Astrocyte (in vitro differentiated cells and primary cell): ENCODE measurements at regions not wholly inside any gene's neighbourhood (a gene's known extent, or its start where the extent isn't known, plus 50 kb on each side); places are given as distances from the start of the nearest gene placed in this dataset.

ENCODE experiments used
- DNase-seq: peaks from one replicate; pipeline ENCODE4 v3.0.0-alpha.2; 2010; ENCODE audit warnings: low read depth
- FAIRE-seq: peaks from 2 replicates; lab custom pipeline; 2011; peaks lifted over from hg19 to GRCh38; lab: Jason Lieb, UNC
- H2AFZ ChIP-seq: 2 replicates; pipeline ENCODE4 v1.6.0; 2012; ENCODE audit warnings: low read depth, low read length, inconsistent platforms
- H3K27ac ChIP-seq: 2 replicates; pipeline ENCODE4 v1.5.1; 2011; ENCODE audit warnings: low read depth, low read length, inconsistent platforms
- H3K27me3 ChIP-seq: 2 replicates; pipeline ENCODE4 v1.6.0; 2011; ENCODE audit warnings: low read length, inconsistent platforms; ENCODE audit not compliant: insufficient read depth
- H3K36me3 ChIP-seq: 2 replicates; pipeline ENCODE4 v1.5.1; 2011; ENCODE audit warnings: low read length, inconsistent platforms; ENCODE audit not compliant: insufficient read depth
- H3K4me1 ChIP-seq: 2 replicates; pipeline ENCODE4 v1.5.1; 2011; ENCODE audit warnings: low read length, inconsistent platforms; ENCODE audit not compliant: insufficient read depth
- H3K4me2 ChIP-seq: 2 replicates; pipeline ENCODE4 v1.6.0; 2012; ENCODE audit warnings: low read length, inconsistent platforms
- H3K4me3 ChIP-seq: 2 replicates; pipeline ENCODE4 v1.5.1; 2011; ENCODE audit warnings: low read depth, mild to moderate bottlenecking, low read length, inconsistent platforms; ENCODE audit not compliant: insufficient read depth
- H3K79me2 ChIP-seq: 2 replicates; pipeline ENCODE4 v1.6.0; 2012; ENCODE audit warnings: mild to moderate bottlenecking, low read length, inconsistent platforms; ENCODE audit not compliant: insufficient read depth
- H3K9ac ChIP-seq: 2 replicates; pipeline ENCODE4 v1.6.0; 2012; ENCODE audit warnings: mild to moderate bottlenecking, low read length, inconsistent platforms
- H3K9me3 ChIP-seq: 2 replicates; pipeline ENCODE4 v1.5.1; 2012; ENCODE audit warnings: low read depth, mild to moderate bottlenecking, low read length, inconsistent platforms; ENCODE audit not compliant: insufficient read depth
- H4K20me1 ChIP-seq: 2 replicates; pipeline ENCODE4 v1.6.0; 2012; ENCODE audit warnings: low read length, inconsistent platforms; ENCODE audit not compliant: insufficient read depth
- H3K27ac Mint-ChIP-seq: one replicate; pipeline ENCODE4 v1.8.0; 2021; ENCODE audit warnings: mild to moderate bottlenecking, mixed read lengths; ENCODE audit not compliant: unreplicated experiment
- H3K27me3 Mint-ChIP-seq: one replicate; pipeline ENCODE4 v1.8.0; 2021; ENCODE audit warnings: low read depth, mixed read lengths; ENCODE audit not compliant: unreplicated experiment
- H3K36me3 Mint-ChIP-seq: one replicate; pipeline ENCODE4 v1.8.0; 2021; ENCODE audit warnings: low read depth, mixed read lengths; ENCODE audit not compliant: unreplicated experiment
- H3K4me1 Mint-ChIP-seq: one replicate; pipeline ENCODE4 v1.8.0; 2021; ENCODE audit warnings: low read depth, mixed read lengths; ENCODE audit not compliant: unreplicated experiment
- H3K4me3 Mint-ChIP-seq: one replicate; pipeline ENCODE4 v1.8.0; 2021; ENCODE audit warnings: mild to moderate bottlenecking, moderate library complexity, mixed read lengths; ENCODE audit not compliant: unreplicated experiment
- H3K9me3 Mint-ChIP-seq: one replicate; pipeline ENCODE4 v1.8.0; 2021; ENCODE audit warnings: mild to moderate bottlenecking, mixed read lengths; ENCODE audit not compliant: unreplicated experiment
- CTCF ChIP-seq: IDR thresholded peaks from 2 replicates; pipeline ENCODE4 v1.5.1; 2011; ENCODE audit warnings: low read depth, mild to moderate bottlenecking, inconsistent platforms, low read length, moderate library complexity; ENCODE audit not compliant: insufficient read depth
- EZH2 ChIP-seq: IDR thresholded peaks from 2 replicates; pipeline ENCODE4 v1.6.1; 2012; ENCODE audit warnings: mild to moderate bottlenecking, low read length, inconsistent platforms; ENCODE audit not compliant: insufficient read depth

- H3K79me2 ChIP-seq = no peaks in the 10 kb centered on the region
- H2AFZ ChIP-seq = no peak overlapping the region
- H3K27ac ChIP-seq = no peak overlapping the region
- Mint-ChIP-seq H3K27ac (no peak overlapping the region), H3K9me3 (peaks cover 8% of the 10 kb centered on the region), H3K4me1 (no peaks in the 10 kb centered on the region), H3K4me3 (no peak overlapping the region), H3K36me3 (peaks cover 3% of the 10 kb centered on the region), H3K27me3 (peaks cover 9% of the 10 kb centered on the region)
- H3K4me2 ChIP-seq = no peak overlapping the region
- no peaks in the 10 kb centered on the region for H3K4me1 ChIP-seq
- H4K20me1 ChIP-seq = no peaks in the 10 kb centered on the region
- H3K36me3 ChIP-seq = no peaks in the 10 kb centered on the region
- no peaks in the 10 kb centered on the region for H3K27me3 ChIP-seq
- TF ChIP-seq CTCF (no peak), EZH2 (no peak)
- peak; percentile 70 for DNase-seq
- no peak overlapping the region for H3K4me3 ChIP-seq
- FAIRE-seq = no peak
- H3K9ac ChIP-seq = no peak overlapping the region
- no peaks in the 10 kb centered on the region for H3K9me3 ChIP-seq
Observed at GRCh38 chr7:106358103-106358663, 73.4 kb upstream of the NAMPT start.

DNA sequence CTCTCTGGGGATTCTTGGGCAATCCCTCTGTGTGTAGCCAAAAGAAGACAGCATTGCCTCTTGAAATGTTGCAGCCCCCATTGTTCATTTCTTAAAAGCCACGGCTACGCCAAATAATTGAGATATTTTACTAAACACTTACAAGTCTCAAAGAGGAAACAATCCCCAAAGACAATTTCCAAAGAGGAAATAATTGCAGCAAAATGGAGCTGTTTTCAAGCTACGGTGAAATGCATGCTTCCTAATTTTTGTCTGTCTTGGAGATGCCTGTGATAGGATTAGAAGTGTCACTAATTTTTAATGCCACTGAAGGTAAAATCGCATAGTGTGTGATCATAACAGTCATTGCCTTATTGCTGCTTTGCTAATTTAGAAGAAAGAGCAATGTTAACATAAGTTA, 72.9 kb upstream of the NAMPT start:
- Histone ChIP-seq H3K4me2 (no peak overlapping the region), H3K36me3 (no peaks in the 10 kb centered on the region), H4K20me1 (no peaks in the 10 kb centered on the region), H3K27ac (no peak overlapping the region), H3K79me2 (no peaks in the 10 kb centered on the region), H3K27me3 (no peaks in the 10 kb centered on the region), H3K9ac (no peak overlapping the region), H3K4me1 (no peaks in the 10 kb centered on the region), H3K4me3 (no peak overlapping the region), H3K9me3 (no peaks in the 10 kb centered on the region), H2AFZ (no peak overlapping the region)
- Mint-ChIP-seq H3K4me3 (no peak overlapping the region), H3K27ac (no peak overlapping the region), H3K27me3 (peaks cover 7% of the 10 kb centered on the region), H3K9me3 (peaks cover 6% of the 10 kb centered on the region), H3K36me3 (peaks cover 3% of the 10 kb centered on the region), H3K4me1 (no peaks in the 10 kb centered on the region)
- DNase-seq = no peak
- TF ChIP-seq EZH2 (no peak), CTCF (no peak)
- FAIRE-seq = no peak

- H3K4me1 ChIP-seq = no peaks in the 10 kb centered on the region
- H2AFZ ChIP-seq = no peak overlapping the region
- FAIRE-seq = no peak
- no peaks in the 10 kb centered on the region for H3K36me3 Mint-ChIP-seq
- H3K27me3 Mint-ChIP-seq = peaks cover 2% of the 10 kb centered on the region
- H3K4me3 ChIP-seq = no peak overlapping the region
- H3K4me1 Mint-ChIP-seq = no peaks in the 10 kb centered on the region
- no peak for TF ChIP-seq CTCF
- no peak for TF ChIP-seq EZH2
- DNase-seq = no peak
- peaks cover 5% of the 10 kb centered on the region for H3K9me3 Mint-ChIP-seq
- H3K36me3 ChIP-seq = no peaks in the 10 kb centered on the region
- H3K27me3 ChIP-seq = no peaks in the 10 kb centered on the region
- H3K4me3 Mint-ChIP-seq = no peak overlapping the region
- no peak overlapping the region for H3K4me2 ChIP-seq
- no peak overlapping the region for H3K9ac ChIP-seq
- no peak overlapping the region for H3K27ac ChIP-seq
- peaks cover under 1% of the 10 kb centered on the region for H3K9me3 ChIP-seq
- H4K20me1 ChIP-seq = no peaks in the 10 kb centered on the region
- H3K27ac Mint-ChIP-seq = no peak overlapping the region
- H3K79me2 ChIP-seq = no peaks in the 10 kb centered on the region
Observed at GRCh38 chr7:106354822-106355221, 70.0 kb upstream of the NAMPT start.
